ENCODE measurements at regions not wholly inside any gene's neighbourhood (a gene's known extent, or its start where the extent isn't known, plus 50 kb on each side); places are given as distances from the start of the nearest gene placed in this dataset.

DNA sequence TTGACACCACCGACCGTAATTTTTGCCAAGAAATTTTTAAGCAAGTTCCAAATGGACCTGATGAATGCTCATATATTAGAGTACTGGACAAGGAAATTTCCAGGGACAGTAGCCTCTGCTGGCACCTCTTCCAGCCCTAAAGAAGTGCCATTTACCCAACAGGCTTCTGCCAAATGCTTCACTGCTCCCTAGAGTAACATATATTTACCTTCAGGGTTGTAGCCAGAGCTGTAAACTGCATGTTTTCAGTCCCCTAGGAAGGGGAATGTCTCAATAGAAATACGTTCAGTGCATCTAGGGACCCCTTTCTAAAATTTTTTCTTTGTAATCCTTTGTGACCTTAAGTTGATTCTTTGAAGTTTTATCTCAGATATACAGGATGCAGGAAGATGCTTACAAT is 143.1 kb upstream of the SMAD1 start:
- H3K4me3 Mint-ChIP-seq = no peak overlapping the region
- no peaks in the 10 kb centered on the region for H3K36me3 Mint-ChIP-seq (ENCODE audit: low read depth)
- H3K9me3 Mint-ChIP-seq = no peaks in the 10 kb centered on the region
- DNase-seq = no peak
- POLR2A ChIA-PET = no interaction called here
- CTCF ChIA-PET = interaction anchor here (0.6 kb wide), 1 partner anchor 461 kb away, joined by 3 read pairs; no protein-coding TSS in a partner anchor
- H3K27ac Mint-ChIP-seq = no peak overlapping the region
- H3K27me3 Mint-ChIP-seq = peaks cover 2% of the 10 kb centered on the region
- H3K4me1 Mint-ChIP-seq = no peaks in the 10 kb centered on the region

DNA sequence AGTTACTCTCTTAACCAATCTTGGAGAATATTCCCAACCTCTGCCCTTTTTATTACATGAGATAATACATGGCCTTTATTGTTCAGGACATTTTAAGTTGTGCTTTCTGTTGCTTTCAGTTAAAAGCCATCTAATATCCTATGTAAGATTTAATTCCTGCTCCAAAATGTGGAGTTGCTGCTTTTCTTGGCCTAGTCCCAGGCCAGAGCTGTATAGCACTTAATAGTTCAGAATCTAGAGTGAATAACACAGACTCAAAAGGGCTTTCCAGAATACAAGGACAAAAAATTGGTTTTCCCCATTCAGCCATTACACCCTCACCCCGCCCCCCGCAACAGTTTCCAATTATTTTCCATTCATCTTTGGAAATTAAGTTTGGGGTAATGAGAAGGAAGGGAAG is 144.3 kb upstream of the SMAD1 start:
- H3K36me3 Mint-ChIP-seq (ENCODE audit: low read depth) = no peaks in the 10 kb centered on the region
- peaks cover 2% of the 10 kb centered on the region for H3K27me3 Mint-ChIP-seq
- no peak for DNase-seq
- ChIA-PET POLR2A (no interaction called here), CTCF (no interaction called here)
- no peaks in the 10 kb centered on the region for H3K9me3 Mint-ChIP-seq
- H3K27ac Mint-ChIP-seq = no peak overlapping the region
- H3K4me3 Mint-ChIP-seq = no peak overlapping the region
- H3K4me1 Mint-ChIP-seq = no peaks in the 10 kb centered on the region

DNA sequence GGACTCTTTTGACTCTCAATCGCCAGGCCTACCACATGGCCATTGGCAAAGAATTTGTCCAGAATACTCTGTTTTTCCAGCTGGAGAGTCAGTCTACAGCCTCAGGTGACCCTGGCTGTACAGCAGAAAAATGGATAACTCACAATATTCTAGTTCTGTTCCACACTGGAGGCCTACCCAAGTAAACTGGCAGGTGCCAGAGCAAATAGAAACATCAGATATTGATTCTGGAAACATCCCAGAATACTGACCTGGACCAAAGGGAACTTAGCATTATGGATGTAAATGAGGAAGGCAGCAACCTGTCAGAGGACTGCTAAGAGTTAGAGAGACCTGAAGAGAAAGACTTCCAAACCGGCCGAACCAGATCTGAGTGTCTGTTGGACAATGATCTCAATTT is 147.9 kb upstream of the SMAD1 start:
- Mint-ChIP-seq H3K27me3 (no peaks in the 10 kb centered on the region), H3K27ac (no peak overlapping the region), H3K36me3 (ENCODE audit: low read depth) (no peaks in the 10 kb centered on the region), H3K9me3 (no peaks in the 10 kb centered on the region), H3K4me1 (no peaks in the 10 kb centered on the region), H3K4me3 (no peak overlapping the region)
- DNase-seq = no peak
- ChIA-PET POLR2A (no interaction called here), CTCF (no interaction called here)

DNA sequence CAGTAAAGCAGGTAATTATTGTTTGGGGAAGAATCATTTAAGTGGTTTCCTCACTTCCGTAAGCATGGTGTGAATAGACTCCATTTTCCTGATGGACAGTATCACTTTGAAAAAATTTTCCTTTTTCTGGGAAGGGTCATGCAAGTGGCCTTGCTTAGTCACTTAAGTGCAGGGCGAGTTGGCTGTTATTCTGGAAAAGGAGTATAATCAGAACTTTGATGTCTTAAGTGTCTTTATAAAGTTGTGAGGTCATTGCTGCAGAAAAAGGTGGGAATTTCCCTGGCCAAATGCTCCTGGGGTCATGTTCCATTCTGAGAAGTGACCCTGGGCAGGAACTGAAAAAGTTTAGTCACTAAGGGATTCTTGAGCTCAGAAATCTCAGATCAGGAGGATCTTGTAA is 146.1 kb upstream of the OTUD4 start:
- Mint-ChIP-seq H3K4me1 (no peaks in the 10 kb centered on the region), H3K4me3 (no peak overlapping the region), H3K9me3 (peaks cover 2% of the 10 kb centered on the region), H3K36me3 (ENCODE audit: low read depth) (no peaks in the 10 kb centered on the region), H3K27ac (no peak overlapping the region), H3K27me3 (no peaks in the 10 kb centered on the region)
- DNase-seq = no peak
- POLR2A ChIA-PET = no interaction called here
- CTCF ChIA-PET = no interaction called here

DNA sequence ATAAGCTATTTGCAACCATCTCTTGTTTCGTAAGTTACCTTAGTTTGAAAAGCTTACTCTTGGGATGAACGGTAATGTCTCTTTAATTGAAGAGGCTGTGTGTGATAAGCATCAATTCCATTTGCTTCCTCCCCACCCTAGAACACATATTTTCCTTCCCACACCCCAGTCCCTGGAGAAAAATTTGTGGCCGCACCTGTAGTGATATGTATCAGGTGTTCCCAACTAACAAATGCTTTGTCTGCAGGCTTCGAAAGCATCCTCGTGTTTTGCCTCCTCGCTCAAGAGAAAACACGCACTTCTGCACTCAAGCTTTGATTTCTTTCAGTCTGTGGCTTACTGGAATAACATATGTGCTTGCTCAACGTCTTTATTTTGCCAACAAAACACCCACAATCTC is 143.8 kb upstream of the OTUD4 start:
- DNase-seq = no peak
- no peaks in the 10 kb centered on the region for H3K36me3 Mint-ChIP-seq (ENCODE audit: low read depth)
- H3K27ac Mint-ChIP-seq = no peak overlapping the region
- ChIA-PET POLR2A (no interaction called here), CTCF (no interaction called here)
- H3K9me3 Mint-ChIP-seq = peaks cover 2% of the 10 kb centered on the region
- no peaks in the 10 kb centered on the region for H3K4me1 Mint-ChIP-seq
- H3K4me3 Mint-ChIP-seq = no peak overlapping the region
- H3K27me3 Mint-ChIP-seq = no peaks in the 10 kb centered on the region

DNA sequence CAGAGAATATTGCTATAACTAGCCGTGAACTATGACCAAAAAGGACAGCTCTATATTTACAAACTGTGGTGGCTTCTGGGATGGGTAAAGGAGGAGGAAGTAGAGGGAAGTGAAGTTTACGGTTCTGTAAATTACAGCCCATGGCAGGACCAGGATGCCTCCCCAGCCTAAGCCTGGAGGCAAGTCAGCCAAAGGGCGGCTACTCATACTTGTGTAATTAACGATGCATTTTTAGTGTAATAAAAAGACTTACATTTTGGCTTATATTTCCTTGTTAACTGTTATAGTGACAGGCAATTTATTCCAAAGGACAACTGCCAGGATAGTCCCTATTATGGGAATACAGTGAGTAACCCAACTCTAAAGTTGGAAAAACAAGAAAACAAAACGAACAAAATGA is 139.9 kb upstream of the OTUD4 start:
- no peaks in the 10 kb centered on the region for H3K9me3 Mint-ChIP-seq
- ChIA-PET CTCF (no interaction called here), POLR2A (no interaction called here)
- H3K4me3 Mint-ChIP-seq = no peak overlapping the region
- H3K27ac Mint-ChIP-seq = no peak overlapping the region
- H3K36me3 Mint-ChIP-seq (ENCODE audit: low read depth) = no peaks in the 10 kb centered on the region
- H3K4me1 Mint-ChIP-seq = no peaks in the 10 kb centered on the region
- DNase-seq = no peak
- H3K27me3 Mint-ChIP-seq = peaks cover 2% of the 10 kb centered on the region

DNA sequence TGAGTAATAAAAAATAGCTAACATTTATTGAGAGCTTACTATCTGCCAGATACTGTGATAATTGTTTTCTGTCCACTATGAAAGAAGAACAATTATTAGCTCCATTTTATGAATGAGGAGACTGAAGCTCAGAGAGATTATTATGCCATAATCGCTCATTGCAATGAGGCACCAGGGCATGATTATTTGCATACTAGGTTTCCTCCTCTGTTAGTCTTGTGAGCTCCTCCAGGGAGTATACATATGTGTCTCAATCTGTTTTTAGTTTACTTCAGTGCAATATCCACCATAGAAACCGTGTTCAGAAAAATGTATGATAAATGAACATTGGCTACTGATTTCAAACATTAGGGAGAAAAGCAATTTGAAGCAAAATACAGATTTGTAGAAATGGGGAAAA is 139.4 kb upstream of the OTUD4 start:
- H3K36me3 Mint-ChIP-seq (ENCODE audit: low read depth) = no peaks in the 10 kb centered on the region
- H3K9me3 Mint-ChIP-seq = no peaks in the 10 kb centered on the region

DNA sequence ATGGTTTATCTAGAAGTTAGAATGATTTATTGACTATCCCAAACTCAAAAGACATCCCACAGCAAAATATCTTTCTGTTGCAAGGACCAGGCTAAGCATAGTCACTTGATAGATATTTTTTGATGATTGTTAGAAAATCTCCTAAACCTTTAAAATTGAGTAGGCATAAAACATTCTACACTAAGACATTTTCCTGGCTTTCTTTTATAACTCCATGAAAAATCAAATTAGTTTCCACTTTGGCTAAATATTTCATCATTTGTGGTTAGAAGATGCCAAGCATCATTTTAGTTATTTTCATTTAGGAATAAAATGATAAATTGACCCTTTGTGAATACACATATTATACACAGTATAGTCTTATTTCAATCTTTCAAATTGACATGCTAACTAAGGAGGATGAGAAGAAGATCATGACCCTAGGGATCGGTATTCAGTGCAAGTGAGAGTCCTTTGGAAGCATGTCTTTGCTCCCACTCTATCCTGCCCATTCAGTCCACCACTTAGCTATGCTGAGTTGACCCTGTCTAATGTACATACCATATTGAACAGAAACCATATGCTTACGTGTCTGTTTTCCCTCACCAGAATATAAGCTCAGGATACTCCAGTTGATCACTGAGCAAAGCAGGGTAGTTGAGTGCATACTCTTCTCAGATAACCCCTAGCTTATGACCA is 136.6 kb upstream of the OTUD4 start:
- H3K9me3 Mint-ChIP-seq = no peaks in the 10 kb centered on the region
- H3K4me1 Mint-ChIP-seq = no peaks in the 10 kb centered on the region
- POLR2A ChIA-PET = no interaction called here
- DNase-seq = no peak
- H3K27me3 Mint-ChIP-seq = peaks cover 6% of the 10 kb centered on the region
- H3K36me3 Mint-ChIP-seq (ENCODE audit: low read depth) = no peaks in the 10 kb centered on the region
- CTCF ChIA-PET = no interaction called here
- no peak overlapping the region for H3K4me3 Mint-ChIP-seq
- no peak overlapping the region for H3K27ac Mint-ChIP-seq

More for the DNA sequence above, 139.4 kb upstream of the OTUD4 start:
- Mint-ChIP-seq H3K4me3 (no peak overlapping the region), H3K27ac (no peak overlapping the region), H3K4me1 (no peaks in the 10 kb centered on the region), H3K27me3 (peaks cover 3% of the 10 kb centered on the region)
- no peak for DNase-seq
- ChIA-PET CTCF (no interaction called here), POLR2A (no interaction called here)

DNA sequence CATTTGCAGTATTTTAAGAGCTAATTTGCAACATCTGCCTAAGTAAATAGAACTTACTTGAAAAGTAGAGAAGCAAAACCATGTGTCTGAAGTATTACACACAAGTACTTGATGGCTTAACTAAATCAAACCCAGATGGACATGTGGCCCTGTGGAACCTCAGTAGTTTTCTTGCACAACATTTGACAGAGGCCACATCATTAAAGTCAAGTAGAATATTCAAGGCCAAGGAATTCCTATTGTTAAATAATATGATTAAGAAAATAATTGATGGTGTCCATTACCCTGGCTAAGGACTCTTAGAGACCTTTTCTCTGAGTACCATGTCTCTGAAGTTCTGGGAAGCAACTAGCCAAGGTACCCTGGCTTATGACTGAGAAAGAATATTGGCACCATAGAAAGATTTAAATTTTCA is 135.4 kb upstream of the OTUD4 start:
- H3K27me3 Mint-ChIP-seq = peaks cover 9% of the 10 kb centered on the region
- DNase-seq = no peak
- no peaks in the 10 kb centered on the region for H3K36me3 Mint-ChIP-seq (ENCODE audit: low read depth)
- no peaks in the 10 kb centered on the region for H3K4me1 Mint-ChIP-seq
- CTCF ChIA-PET = no interaction called here
- POLR2A ChIA-PET = no interaction called here
- H3K4me3 Mint-ChIP-seq = no peak overlapping the region
- H3K9me3 Mint-ChIP-seq = no peaks in the 10 kb centered on the region
- no peak overlapping the region for H3K27ac Mint-ChIP-seq

DNA sequence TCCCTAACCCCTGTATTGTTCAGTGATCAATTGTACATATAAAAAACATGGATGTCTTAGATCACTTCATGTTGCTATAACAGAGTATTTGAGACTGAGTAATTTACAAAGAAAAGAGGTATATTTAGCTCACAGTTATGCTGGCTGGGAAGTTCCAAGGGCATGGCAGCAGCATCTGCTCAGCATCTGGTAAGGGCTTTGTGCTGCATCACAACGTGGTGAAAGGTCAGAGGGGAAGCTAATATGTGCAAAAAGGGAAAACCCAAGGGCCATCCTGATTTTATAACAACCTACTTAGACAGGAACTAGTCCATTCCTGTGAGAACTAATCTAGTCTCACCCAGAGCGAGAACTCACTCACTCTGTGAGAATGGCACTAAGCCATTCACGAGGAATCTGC is 128.2 kb upstream of the OTUD4 start:
- POLR2A ChIA-PET = no interaction called here
- Mint-ChIP-seq H3K9me3 (no peaks in the 10 kb centered on the region), H3K4me3 (no peak overlapping the region), H3K27ac (no peak overlapping the region), H3K27me3 (peaks cover 6% of the 10 kb centered on the region), H3K4me1 (peaks cover 3% of the 10 kb centered on the region), H3K36me3 (ENCODE audit: low read depth) (no peaks in the 10 kb centered on the region)
- CTCF ChIA-PET = no interaction called here
- no peak for DNase-seq

DNA sequence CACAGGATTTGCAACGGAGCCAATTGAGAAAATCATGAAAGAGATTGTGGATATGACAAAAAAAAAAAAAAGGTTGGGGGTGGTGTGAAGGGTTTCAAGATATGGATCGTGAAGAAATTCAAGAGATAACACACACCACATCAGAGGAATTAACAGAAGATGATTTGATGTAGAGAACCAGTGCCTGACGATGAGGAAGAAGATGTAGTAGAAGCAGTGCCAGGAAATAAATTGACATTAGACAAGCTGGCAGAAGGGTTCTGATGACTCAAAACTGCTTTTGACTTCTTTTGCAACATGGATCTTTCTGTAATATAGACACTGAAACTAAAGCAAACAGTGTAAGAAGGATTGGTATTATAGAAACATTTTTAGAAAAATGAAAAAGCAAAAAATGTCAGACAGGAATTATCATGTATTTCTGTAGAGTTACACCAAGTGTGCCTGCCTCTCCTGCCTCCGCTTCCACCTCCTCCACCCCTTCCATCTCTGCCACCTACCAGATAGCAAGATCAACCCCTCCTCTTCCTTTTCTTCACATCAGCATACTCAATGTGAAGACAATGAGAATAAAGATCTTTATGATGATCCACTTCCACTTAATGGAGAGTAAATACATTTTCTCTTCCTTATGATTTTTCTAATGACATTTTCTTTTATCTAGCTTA is 127.5 kb upstream of the OTUD4 start:
- CTCF ChIA-PET = no interaction called here
- H3K27ac Mint-ChIP-seq = no peak overlapping the region

DNA sequence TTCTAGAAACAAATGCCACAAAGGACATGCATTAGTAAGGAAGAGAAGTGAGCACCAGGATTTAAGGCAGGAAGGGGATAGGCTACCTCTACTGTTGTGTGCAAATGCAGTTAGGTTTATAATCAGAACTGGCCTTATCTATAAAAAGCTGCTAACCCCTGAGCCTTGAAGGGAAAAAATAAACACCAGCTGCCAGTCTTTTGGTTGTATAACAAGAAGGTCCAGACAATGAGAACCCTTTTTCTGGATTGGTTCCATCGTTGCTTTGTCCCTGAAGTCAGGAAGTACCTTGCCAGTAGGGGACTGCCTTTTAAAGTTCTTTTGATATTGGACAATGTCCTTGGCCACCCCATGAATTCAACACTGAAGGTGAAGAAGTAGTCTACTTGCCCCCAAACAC is 126.7 kb upstream of the OTUD4 start:
- peaks cover 3% of the 10 kb centered on the region for H3K27me3 Mint-ChIP-seq
- no peak overlapping the region for H3K4me3 Mint-ChIP-seq
- POLR2A ChIA-PET = interaction anchor here (1.1 kb wide), 1 partner anchor 123 kb away, joined by 3 read pairs; no protein-coding TSS in a partner anchor
- no peaks in the 10 kb centered on the region for H3K9me3 Mint-ChIP-seq
- CTCF ChIA-PET = no interaction called here
- no peak overlapping the region for H3K27ac Mint-ChIP-seq
- H3K36me3 Mint-ChIP-seq (ENCODE audit: low read depth) = no peaks in the 10 kb centered on the region
- H3K4me1 Mint-ChIP-seq = peaks cover 3% of the 10 kb centered on the region
- DNase-seq = no peak

More for the DNA sequence above, 127.5 kb upstream of the OTUD4 start:
- H3K27me3 Mint-ChIP-seq = peaks cover 6% of the 10 kb centered on the region
- POLR2A ChIA-PET = interaction anchor here (1.1 kb wide), 1 partner anchor 122 kb away, joined by 3 read pairs; no protein-coding TSS in a partner anchor
- no peaks in the 10 kb centered on the region for H3K9me3 Mint-ChIP-seq
- no peak overlapping the region for H3K4me3 Mint-ChIP-seq
- no peak for DNase-seq
- H3K4me1 Mint-ChIP-seq = peaks cover 3% of the 10 kb centered on the region
- H3K36me3 Mint-ChIP-seq (ENCODE audit: low read depth) = no peaks in the 10 kb centered on the region

DNA sequence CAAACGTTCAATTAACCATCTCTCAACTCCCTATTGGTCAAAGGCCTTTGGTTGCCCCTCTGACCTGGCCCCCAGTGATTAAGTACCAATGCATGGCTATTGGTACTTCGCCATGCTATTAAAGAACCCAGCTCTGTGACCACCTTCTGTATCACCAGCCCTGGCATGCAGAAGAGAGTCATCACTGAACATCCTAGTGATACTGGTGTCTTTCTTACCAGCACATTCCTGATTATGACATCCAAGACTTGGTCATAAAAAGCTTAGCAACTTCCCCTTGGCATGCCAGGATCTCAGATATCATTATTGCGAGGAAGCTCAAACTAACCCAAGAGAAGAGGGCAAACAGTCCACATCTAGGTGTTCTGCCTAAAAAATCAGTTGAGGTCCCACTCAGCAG is 122.3 kb upstream of the OTUD4 start:
- Mint-ChIP-seq H3K27me3 (no peaks in the 10 kb centered on the region), H3K27ac (no peak overlapping the region), H3K4me3 (no peak overlapping the region), H3K9me3 (no peaks in the 10 kb centered on the region), H3K36me3 (ENCODE audit: low read depth) (no peaks in the 10 kb centered on the region), H3K4me1 (peaks cover 3% of the 10 kb centered on the region)
- DNase-seq = no peak
- ChIA-PET CTCF (no interaction called here), POLR2A (no interaction called here)

DNA sequence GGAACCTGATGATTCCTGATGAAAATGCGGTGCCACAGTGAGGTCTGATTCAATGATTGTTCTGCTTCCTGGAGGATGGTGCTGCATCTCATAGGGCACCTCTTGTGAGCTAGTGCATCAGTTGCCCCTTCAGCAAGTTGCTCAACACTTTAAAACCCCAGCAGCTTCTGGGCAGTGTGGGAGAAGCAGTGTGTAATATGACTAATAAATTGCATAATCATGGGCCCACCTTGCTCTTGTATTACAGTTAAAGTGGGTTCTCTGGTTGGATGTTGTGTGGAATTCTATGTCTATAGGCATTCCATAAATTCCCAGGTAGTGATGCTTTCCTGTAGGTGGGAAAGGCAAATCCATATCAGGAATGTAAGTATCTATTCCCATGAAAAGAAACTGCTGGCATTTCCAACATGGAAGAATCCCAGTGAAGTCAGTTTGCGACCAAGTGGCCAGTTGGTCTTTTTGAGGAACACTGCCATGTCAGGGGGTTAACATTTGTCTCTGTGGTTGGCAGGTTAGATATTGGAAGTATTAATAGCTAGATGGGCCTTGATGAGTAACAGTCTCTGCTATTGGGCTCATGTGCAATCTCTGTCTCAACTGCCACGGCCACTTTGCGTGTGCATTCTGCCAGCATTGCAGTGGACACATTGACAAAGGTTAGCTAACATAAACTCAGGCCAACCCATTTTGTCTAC is 121.1 kb upstream of the OTUD4 start:
- H3K36me3 Mint-ChIP-seq (ENCODE audit: low read depth) = no peaks in the 10 kb centered on the region
- no peak for DNase-seq
- ChIA-PET CTCF (no interaction called here), POLR2A (no interaction called here)
- H3K9me3 Mint-ChIP-seq = no peaks in the 10 kb centered on the region
- H3K4me3 Mint-ChIP-seq = no peak overlapping the region
- no peaks in the 10 kb centered on the region for H3K4me1 Mint-ChIP-seq
- no peak overlapping the region for H3K27ac Mint-ChIP-seq
- H3K27me3 Mint-ChIP-seq = no peaks in the 10 kb centered on the region
